ENCODE measurements at regions not wholly inside any gene's neighbourhood (a gene's known extent, or its start where the extent isn't known, plus 50 kb on each side); places are given as distances from the start of the nearest gene placed in this dataset.

DNA sequence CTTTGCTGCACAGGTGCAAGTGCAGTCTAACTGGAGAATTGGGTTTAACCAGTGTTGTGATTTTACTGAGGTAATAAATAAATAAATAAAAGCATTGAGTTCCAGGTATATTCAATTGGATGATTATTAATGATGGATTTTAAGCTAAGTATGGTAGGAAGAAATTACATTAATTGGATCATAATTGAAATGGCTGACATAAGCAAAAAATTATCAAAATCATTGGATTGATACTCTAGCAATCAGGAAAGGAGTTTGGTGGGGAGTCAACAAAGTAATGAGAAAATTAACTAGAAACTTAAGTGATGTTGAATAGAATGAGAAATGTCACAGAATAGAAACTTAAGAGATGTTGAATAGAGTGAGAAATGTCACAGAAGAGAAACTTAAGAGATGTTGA lies 981.9 kb downstream of the SI start:
- Histone ChIP-seq H3K9me3 (no peaks in the 10 kb centered on the region), H3K27me3 (no peaks in the 10 kb centered on the region), H3K27ac (no peak overlapping the region), H3K36me3 (no peaks in the 10 kb centered on the region), H3K4me1 (no peaks in the 10 kb centered on the region), H3K4me3 (no peak overlapping the region)
- ATAC-seq: no peak
- no peak for TF ChIP-seq EP300 (IDR thresholded peaks at IDR 0.05)
- no peak for TF ChIP-seq POLR2AphosphoS5 (IDR thresholded peaks at IDR 0.05)
- TF ChIP-seq, protein P1, sequence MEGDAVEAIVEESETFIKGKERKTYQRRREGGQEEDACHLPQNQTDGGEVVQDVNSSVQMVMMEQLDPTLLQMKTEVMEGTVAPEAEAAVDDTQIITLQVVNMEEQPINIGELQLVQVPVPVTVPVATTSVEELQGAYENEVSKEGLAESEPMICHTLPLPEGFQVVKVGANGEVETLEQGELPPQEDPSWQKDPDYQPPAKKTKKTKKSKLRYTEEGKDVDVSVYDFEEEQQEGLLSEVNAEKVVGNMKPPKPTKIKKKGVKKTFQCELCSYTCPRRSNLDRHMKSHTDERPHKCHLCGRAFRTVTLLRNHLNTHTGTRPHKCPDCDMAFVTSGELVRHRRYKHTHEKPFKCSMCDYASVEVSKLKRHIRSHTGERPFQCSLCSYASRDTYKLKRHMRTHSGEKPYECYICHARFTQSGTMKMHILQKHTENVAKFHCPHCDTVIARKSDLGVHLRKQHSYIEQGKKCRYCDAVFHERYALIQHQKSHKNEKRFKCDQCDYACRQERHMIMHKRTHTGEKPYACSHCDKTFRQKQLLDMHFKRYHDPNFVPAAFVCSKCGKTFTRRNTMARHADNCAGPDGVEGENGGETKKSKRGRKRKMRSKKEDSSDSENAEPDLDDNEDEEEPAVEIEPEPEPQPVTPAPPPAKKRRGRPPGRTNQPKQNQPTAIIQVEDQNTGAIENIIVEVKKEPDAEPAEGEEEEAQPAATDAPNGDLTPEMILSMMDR (IDR thresholded peaks at IDR 0.05): no peak

DNA sequence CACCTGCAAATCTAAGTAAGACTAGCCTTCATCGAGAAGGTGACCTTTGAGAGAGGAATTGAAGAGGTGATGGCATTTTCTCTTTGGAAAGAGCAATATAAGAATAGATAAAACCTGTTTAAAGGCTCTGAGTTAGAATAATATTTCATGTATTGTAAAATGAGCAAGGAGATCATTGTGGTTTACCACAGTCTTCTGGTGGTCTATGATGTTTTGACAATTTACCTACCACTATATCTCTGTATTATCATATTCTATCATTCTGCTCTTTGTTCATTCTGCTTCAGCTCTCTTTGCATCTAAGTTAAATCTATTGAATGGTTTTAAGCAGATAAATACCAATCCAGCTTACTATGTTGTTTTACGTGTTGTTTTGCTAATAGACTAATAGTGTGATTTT lies 982.3 kb downstream of the SI start:
- H3K4me3 ChIP-seq: no peak overlapping the region
- H3K27me3 ChIP-seq: no peaks in the 10 kb centered on the region
- H3K36me3 ChIP-seq: no peaks in the 10 kb centered on the region
- no peaks in the 10 kb centered on the region for H3K9me3 ChIP-seq
- ATAC-seq: no peak
- H3K4me1 ChIP-seq: no peaks in the 10 kb centered on the region
- no peak overlapping the region for H3K27ac ChIP-seq
- TF ChIP-seq, protein P1 (IDR thresholded peaks at IDR 0.05): no peak
- TF ChIP-seq EP300 (IDR thresholded peaks at IDR 0.05): no peak
- no peak for TF ChIP-seq POLR2AphosphoS5 (IDR thresholded peaks at IDR 0.05)
- 79 to 85% methylated on average over 2 of the region's 2 CpGs for WGBS, 2 donors (ENCODE audit: low coverage in 1 of 2)

DNA sequence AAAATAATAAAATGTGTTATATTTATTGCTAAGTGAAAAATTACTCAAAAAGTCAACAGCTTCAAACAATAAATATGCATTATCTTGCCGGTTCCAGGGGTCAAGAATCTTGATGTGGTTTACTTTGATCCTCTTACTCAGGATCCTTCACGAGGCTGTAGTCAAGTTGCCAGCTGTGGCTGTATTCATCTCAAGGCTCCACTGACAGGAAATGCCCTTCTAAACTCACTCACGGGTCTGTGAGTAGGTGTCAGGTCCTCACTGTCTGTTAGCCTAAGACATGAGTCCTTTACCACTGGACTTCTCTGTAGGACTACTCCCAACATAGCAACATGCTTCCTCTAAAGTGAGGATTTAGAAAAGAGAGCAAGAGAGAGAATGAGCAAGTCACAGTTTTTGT lies 983.0 kb downstream of the SI start:
- Histone ChIP-seq H3K4me1 (no peaks in the 10 kb centered on the region), H3K27ac (no peak overlapping the region), H3K4me3 (no peak overlapping the region), H3K9me3 (no peaks in the 10 kb centered on the region), H3K36me3 (no peaks in the 10 kb centered on the region), H3K27me3 (no peaks in the 10 kb centered on the region)
- 42 to 63% methylated on average over 3 of the region's 3 CpGs for WGBS, 2 donors (ENCODE audit: low coverage in 1 of 2)
- ATAC-seq: no peak
- TF ChIP-seq POLR2AphosphoS5 (IDR thresholded peaks at IDR 0.05): no peak
- TF ChIP-seq POLR2A (IDR thresholded peaks at IDR 0.05): no peak
- TF ChIP-seq, protein P1 (IDR thresholded peaks at IDR 0.05): no peak
- TF ChIP-seq EP300 (IDR thresholded peaks at IDR 0.05): no peak

DNA sequence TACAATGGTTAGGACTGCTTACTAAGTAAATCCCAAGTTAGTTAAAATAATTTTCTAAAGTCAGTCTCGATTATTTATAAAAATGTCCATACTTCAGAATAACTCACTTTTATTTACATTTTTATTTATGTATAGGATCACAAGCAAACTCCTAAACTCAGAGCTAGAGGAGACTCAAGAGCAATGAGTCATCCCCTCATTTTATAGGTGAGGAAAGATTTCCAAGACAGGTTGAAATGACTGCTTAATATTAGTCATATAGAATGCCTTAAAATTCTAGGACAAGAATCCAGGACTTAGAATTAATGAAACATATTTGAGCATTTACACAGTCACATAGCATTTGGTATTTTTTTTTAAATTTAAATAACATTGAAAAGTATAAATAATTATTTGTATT lies 983.8 kb downstream of the SI start:
- TF ChIP-seq POLR2AphosphoS5 (IDR thresholded peaks at IDR 0.05) (no peak), POLR2A (IDR thresholded peaks at IDR 0.05) (no peak), EP300 (IDR thresholded peaks at IDR 0.05) (no peak)
- TF ChIP-seq, protein P1 (IDR thresholded peaks at IDR 0.05): no peak
- ATAC-seq: no peak
- no peaks in the 10 kb centered on the region for H3K9me3 ChIP-seq
- no peaks in the 10 kb centered on the region for H3K36me3 ChIP-seq
- H3K27ac ChIP-seq: no peak overlapping the region
- no peaks in the 10 kb centered on the region for H3K4me1 ChIP-seq
- H3K27me3 ChIP-seq: no peaks in the 10 kb centered on the region
- WGBS, 2 donors (ENCODE audit: low coverage in 1 of 2): 50 to 69% methylated on average over 1 of the region's 1 CpG
- no peak overlapping the region for H3K4me3 ChIP-seq

- TF ChIP-seq, protein P1 (IDR thresholded peaks at IDR 0.05): no peak
- no peak for TF ChIP-seq EP300 (IDR thresholded peaks at IDR 0.05)
- TF ChIP-seq POLR2AphosphoS5 (IDR thresholded peaks at IDR 0.05): no peak
- TF ChIP-seq POLR2A (IDR thresholded peaks at IDR 0.05): no peak
- Histone ChIP-seq H3K27ac (no peak overlapping the region), H3K9me3 (peaks cover 0 to 14% (median 0%) of the 10 kb centered on the region in 3 donors), H3K36me3 (no peaks in the 10 kb centered on the region), H3K4me3 (no peak overlapping the region), H3K27me3 (no peaks in the 10 kb centered on the region), H3K4me1 (no peaks in the 10 kb centered on the region)
- WGBS, 2 donors (ENCODE audit: low coverage in 1 of 2): 93 to 97% methylated on average over 2 of the region's 2 CpGs
- no peak for ATAC-seq
These were observed 998.1 kb downstream of the SI start for GRCh38 chr3:164080208-164080607.

All from gastroesophageal sphincter (tissue), 4 donors.